Caki2 (cell line): ENCODE measurements at regions not wholly inside any gene's neighbourhood (a gene's known extent, or its start where the extent isn't known, plus 50 kb on each side); places are given as distances from the start of the nearest gene placed in this dataset.
A peak's percentile ranks its signal among the peaks of the same experiment; 100 is the strongest.

ENCODE experiments used
- DNase-seq: peaks from one replicate; pipeline ENCODE4 v3.0.0-alpha.2; 2015; ENCODE audit warnings: low read depth
- in situ Hi-C: cut with HindIII; loops from 2 replicates; pipeline ENCODE4 v1.10.0; 2016; ENCODE audit warnings: low sequenced_read_pairs, low pct_unique_long_range_greater_than_20kb, mixed read lengths

- in situ Hi-C loops = no loop called here
- no peak for DNase-seq
Measured at GRCh38 chr4:142959173-142959572, 113.1 kb upstream of the INPP4B start.

GRCh38 chr4:142960126-142960525, 114.0 kb upstream of the INPP4B start:
- in situ Hi-C loops = no loop called here
- DNase-seq = no peak

DNA sequence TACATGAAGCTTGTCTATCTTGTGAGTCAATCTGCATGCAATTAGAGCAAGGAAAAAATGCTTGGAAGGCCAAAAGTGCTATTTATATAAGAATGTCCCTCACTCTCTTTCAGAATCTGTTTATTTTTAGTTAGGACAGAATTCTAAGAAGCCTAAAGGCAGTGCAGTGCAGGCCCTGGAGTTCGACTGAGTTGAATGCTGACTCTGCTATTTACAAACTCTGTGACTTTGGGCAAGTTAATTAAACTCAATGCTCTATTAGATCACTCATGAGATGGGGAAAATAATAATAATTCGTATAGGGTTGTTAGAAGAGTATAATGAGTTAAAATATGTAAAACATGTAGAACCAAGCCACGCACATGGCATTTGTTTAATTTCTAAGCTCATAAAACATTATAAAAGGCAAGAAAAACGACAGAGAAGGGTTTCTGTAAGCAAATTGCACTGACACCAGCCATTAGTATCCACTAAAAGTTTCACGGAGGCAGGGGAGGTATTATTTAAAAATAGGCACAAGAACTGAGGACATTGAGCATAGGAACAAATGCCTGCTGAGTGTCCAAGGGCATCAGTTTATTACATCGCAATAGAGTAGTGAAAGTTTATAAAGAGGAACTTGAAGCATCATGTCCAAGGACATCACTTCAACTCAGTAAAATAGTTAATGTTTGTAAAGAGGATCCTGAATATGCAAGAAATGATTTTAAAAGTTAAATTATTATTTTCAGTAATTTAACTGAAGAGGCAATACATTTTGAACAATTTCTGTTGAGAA, 115.0 kb upstream of the INPP4B start:
- in situ Hi-C loops = no loop called here
- DNase-seq = no peak

- no peak for DNase-seq
- in situ Hi-C loops = no loop called here
Measured at GRCh38 chr4:142961866-142962265, 115.8 kb upstream of the INPP4B start.

GRCh38 chr4:142974328-142974727, 128.2 kb upstream of the INPP4B start:
- DNase-seq = no peak
- in situ Hi-C loops = no loop called here

DNA sequence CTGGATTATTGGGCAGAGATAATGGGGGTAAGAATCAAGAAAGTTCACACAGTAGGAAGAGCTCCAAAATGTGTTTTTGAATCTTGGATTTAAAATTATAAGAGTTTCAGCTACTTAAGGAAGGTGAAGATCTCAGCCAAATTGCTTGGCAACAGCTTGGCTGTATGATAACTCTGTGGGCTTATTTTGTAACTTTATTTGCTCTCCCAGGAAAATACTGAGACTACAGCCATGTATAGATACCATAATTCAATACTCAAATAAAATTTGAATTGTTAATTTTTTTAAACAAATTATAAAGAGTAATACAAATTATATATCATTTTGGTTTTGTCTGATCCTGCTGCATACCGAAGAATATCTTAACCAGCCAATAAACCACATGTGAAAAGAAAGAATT, 129.5 kb upstream of the INPP4B start:
- in situ Hi-C loops = no loop called here
- DNase-seq = no peak

- no peak for DNase-seq
- in situ Hi-C loops = no loop called here
Measured at GRCh38 chr4:142976482-142976881, 130.4 kb upstream of the INPP4B start.

DNA sequence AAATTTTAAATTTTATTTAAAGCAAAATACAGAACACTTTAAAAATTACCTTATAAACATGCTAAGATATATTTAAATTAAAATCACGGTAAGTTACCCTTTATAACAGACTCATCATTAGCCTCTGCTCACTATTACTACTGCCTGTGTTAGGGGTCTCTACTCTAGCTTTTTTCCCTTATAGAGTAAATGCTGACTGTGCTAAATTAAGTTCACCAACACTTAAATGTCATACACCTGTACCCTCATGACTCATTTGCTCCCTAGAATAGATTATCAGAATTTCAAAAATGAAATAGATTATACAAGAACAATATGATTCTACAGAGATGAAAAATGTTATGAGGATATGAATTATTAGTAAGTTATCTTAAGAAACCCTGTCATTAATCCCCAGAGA, 131.1 kb upstream of the INPP4B start:
- no peak for DNase-seq
- in situ Hi-C loops = no loop called here

DNA sequence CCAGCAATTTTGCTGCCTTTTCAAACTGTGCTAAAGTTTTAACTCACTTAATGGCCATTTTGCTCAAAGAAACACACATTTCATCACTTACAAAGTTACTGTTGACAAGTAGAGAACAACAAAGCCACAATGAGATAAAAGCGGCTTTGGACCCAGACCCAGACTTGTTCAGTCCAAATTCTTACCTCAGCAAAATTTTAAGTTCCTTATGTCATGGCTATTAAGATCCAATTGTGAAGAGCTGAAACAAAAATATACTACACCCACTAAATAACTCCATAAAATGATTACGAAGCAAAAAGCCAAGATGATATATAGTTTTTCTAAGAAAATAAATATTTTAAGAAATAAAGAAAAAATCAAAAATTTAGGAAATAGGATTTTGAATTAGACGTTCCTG, 137.0 kb upstream of the INPP4B start:
- no peak for DNase-seq
- in situ Hi-C loops = no loop called here

- DNase-seq = no peak
- in situ Hi-C loops = no loop called here
Measured at GRCh38 chr4:142983589-142983988, 137.5 kb upstream of the INPP4B start.

- DNase-seq = peak; percentile 16
- in situ Hi-C loops = no loop called here
Measured at GRCh38 chr4:142984871-142985585, 138.9 kb upstream of the INPP4B start.

DNA sequence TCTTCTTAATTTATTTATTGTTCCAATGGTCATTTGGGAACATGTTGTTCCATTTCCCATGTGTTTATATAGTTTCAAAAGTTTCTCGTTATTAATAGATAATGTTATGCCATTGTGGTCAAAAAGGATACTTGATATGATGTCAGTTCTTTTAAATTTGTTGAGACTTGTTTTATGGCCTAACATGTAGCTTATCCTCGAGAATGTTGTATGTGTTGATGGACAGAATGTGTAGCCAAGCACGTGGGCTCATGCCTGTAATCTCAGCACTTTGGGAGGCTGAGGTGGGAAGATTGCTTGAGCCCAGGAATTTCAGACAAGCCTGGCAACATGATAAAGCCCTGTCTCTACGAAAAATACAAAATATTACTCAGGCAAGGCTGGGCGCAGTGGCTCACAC, 168.5 kb upstream of the USP38 start:
- DNase-seq = no peak
- in situ Hi-C loops = no loop called here

DNA sequence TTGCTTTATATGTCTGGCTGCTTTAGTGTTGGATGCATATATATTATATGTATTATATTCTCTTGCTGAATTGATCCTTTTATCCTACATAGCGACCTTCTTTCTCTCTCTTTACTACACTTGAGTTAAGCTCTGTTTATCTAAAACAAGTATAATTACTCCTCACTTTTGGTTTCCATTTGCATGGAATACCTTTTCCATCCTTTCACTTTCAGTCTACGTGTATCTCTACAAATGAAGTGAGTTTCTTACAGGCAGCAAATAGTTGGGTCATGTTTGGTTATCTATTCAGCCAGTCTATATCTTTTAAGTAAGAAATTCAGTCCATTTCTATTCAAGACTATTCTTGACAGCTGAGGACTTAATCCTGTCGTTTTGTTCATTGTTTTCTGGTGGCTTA, 167.5 kb upstream of the USP38 start:
- DNase-seq = no peak
- in situ Hi-C loops = no loop called here

GRCh38 chr4:143019351-143019750, 165.4 kb upstream of the USP38 start:
- no peak for DNase-seq
- in situ Hi-C loops = no loop called here

GRCh38 chr4:143021384-143021783, 163.3 kb upstream of the USP38 start:
- DNase-seq = no peak
- in situ Hi-C loops = no loop called here

DNA sequence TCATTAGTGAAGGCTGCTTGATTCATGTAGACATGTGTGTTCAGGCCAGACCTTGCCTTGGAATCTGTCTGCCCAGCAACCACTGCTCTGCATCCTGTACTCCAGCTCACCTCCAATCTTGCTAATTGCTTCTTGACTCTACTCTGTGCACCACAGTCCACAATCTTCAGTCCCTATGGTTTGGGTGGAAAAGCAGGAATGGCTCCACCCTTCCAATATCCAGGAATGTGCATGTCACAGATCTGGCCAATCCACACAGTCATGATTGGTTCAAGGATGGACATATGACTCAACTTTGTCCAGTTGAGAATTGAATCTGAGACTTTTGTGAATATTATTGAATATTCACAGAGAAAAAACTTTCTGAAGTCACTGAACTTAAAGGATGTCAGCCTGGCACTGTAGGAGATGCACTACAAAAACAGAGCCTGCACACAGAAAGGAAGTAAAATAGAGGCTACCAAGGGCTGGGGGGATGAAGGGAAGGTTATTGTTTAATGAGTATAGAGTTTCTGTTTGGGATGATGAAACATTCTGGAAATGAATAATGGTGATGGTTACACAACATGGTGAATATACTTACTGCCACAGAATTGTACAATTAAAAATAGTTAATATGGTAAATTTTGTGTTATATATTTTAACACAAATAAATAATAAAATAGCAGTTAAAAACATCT, 161.3 kb upstream of the USP38 start:
- in situ Hi-C loops = no loop called here
- DNase-seq = no peak

DNA sequence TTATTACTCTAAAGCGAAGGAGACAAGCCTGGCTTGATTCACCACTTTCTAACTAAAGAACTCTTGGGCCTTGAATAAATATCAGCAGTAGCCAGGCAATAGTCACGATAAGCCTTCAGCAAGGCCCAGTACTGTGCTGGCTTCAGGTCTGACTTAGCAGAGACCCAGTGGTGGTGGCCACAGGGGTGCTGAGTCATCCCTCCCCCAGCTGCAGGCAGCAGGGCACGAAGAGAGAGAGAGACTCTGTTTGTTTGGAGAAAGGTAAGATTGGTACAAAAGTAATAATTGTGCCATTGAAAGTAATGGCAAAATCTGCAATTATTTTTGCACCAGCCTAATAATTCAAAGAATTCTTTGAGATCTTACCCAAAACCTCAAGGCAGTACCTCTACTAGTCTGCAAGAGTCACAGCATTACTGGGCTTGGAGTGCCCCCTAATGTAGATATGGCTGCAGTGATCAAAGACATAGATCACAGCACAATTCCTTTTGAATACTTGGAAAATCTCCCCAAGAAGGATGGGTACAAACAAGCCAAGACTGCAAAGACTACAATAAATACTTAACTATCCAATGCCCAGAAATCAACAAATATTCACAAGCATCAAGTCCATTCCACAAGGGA, 159.5 kb upstream of the USP38 start:
- in situ Hi-C loops = no loop called here
- peak; percentile 43 for DNase-seq

GRCh38 chr4:143026459-143027170, 158.1 kb upstream of the USP38 start:
- in situ Hi-C loops = no loop called here
- DNase-seq = no peak
